ENCODE measurements at regions not wholly inside any gene's neighbourhood (a gene's known extent, or its start where the extent isn't known, plus 50 kb on each side); places are given as distances from the start of the nearest gene placed in this dataset.

GRCh38 chr7:32318300-32319011 lies 171.7 kb downstream of the LSM5 start:
- TF ChIP-seq CTCF (IDR thresholded peaks at IDR 0.05 in 2 of 3, conservative IDR thresholded peaks at IDR 0.05 in 1 of 3; ENCODE audit: control insufficient read depth in 2 of 3, extremely low read depth in 1 of 3, insufficient read depth in 1 of 3, low read depth in 3 of 3, low read length in 3 of 3) (no peak), SMC3 (IDR thresholded peaks at IDR 0.05; ENCODE audit: borderline replicate concordance, low read length) (no peak), POLR2A (IDR thresholded peaks at IDR 0.05; ENCODE audit: low read depth, low read length) (no peak), TAF1 (IDR thresholded peaks at IDR 0.05; ENCODE audit: borderline replicate concordance, low read depth, low read length) (no peak), MYC (IDR thresholded peaks at IDR 0.05; ENCODE audit: insufficient read depth, insufficient read length, insufficient replicate concordance, low read length, severe bottlenecking) (no peak)
